SU-DHL-6 (cell line): ENCODE measurements at regions not wholly inside any gene's neighbourhood (a gene's known extent, or its start where the extent isn't known, plus 50 kb on each side); places are given as distances from the start of the nearest gene placed in this dataset.

Experiments
- H2AFZ ChIP-seq: fragments of 200-600 bp; sonication (generic); 2 replicates; pipeline ENCODE4 v1.6.1; 2014; ENCODE audit warnings: low read depth, mild to moderate bottlenecking, moderate library complexity, mixed read lengths, antibody characterized with exemption, low read length; ENCODE audit not compliant: severe bottlenecking
- H3F3A ChIP-seq: fragments of 200-600 bp; shearing (Covaris generic); 2 replicates; pipeline ENCODE4 v1.6.0; 2016; ENCODE audit warnings: antibody characterized with exemption, mild to moderate bottlenecking; ENCODE audit not compliant: insufficient read depth
- H3K27ac ChIP-seq: fragments of 200-600 bp; sonication (generic); 2 replicates; pipeline ENCODE4 v1.5.1; 2016; ENCODE audit warnings: low read depth, mild to moderate bottlenecking, low read length, moderate library complexity, mixed read lengths
- H3K27me3 ChIP-seq: fragments of 200-600 bp; sonication (generic), shearing (Covaris generic); 2 replicates; pipeline ENCODE4 v1.6.0; 2014; ENCODE audit warnings: mild to moderate bottlenecking, low read length
- H3K36me3 ChIP-seq: fragments of 200-600 bp; sonication (generic); 2 replicates; pipeline ENCODE4 v1.6.1; 2014; ENCODE audit warnings: mild to moderate bottlenecking, low read length, mixed read lengths
- H3K4me2 ChIP-seq: fragments of 300-600, 200-600 bp; shearing (Covaris generic), sonication (generic); 2 replicates; pipeline ENCODE4 v1.6.0; 2014; ENCODE audit warnings: low read length, low read depth, mild to moderate bottlenecking; ENCODE audit not compliant: poor library complexity, severe bottlenecking
- H3K4me3 ChIP-seq: fragments of 200-600 bp; sonication (generic); 2 replicates; pipeline ENCODE4 v1.5.1; 2014; ENCODE audit warnings: antibody characterized with exemption, low read length, mild to moderate bottlenecking, mixed read lengths; ENCODE audit not compliant: insufficient read depth, poor library complexity, severe bottlenecking
- H3K79me2 ChIP-seq: fragments of 200-600 bp; sonication (generic); 2 replicates; pipeline ENCODE4 v1.6.1; 2014; ENCODE audit warnings: mild to moderate bottlenecking, low read length, moderate library complexity; ENCODE audit not compliant: insufficient read depth
- H3K9ac ChIP-seq: fragments of 200-600 bp; sonication (generic); 2 replicates; pipeline ENCODE4 v1.7.0; 2014; ENCODE audit warnings: mild to moderate bottlenecking, low read length
- H3K9me2 ChIP-seq: fragments of 200-600 bp; sonication (generic); replicated peaks from 2 replicates; pipeline ENCODE4 v1.6.1; 2014; ENCODE audit warnings: low read length; ENCODE audit not compliant: insufficient read depth
- H3K9me3 ChIP-seq: fragments of 200-600 bp; sonication (generic); 2 replicates; pipeline ENCODE4 v1.6.1; 2014; ENCODE audit warnings: low read length, mixed read lengths; ENCODE audit not compliant: insufficient read depth
- H4K20me1 ChIP-seq: fragments of 200-600 bp; sonication (generic); 2 replicates; pipeline ENCODE4 v1.6.1; 2014; ENCODE audit warnings: low read depth, mild to moderate bottlenecking, antibody characterized with exemption, low read length, moderate library complexity, mixed read lengths
- CTCF ChIP-seq: fragments of 200-600 bp; sonication (generic); IDR thresholded peaks from one replicate; pipeline ENCODE4 v1.5.1; 2017; ENCODE audit warnings: antibody characterized with exemption, mild to moderate bottlenecking, low read length, moderate library complexity; ENCODE audit not compliant: insufficient read depth, poor library complexity, severe bottlenecking
- EZH2phosphoT487 ChIP-seq: fragments of 200-600 bp; sonication (generic), shearing (Covaris generic); conservative IDR thresholded peaks from 2 replicates; pipeline ENCODE4 v1.6.1; 2018; ENCODE audit warnings: mild to moderate bottlenecking, antibody characterized with exemption, low read length, moderate library complexity, mixed read lengths

- H3K4me2 ChIP-seq, result no peak overlapping the region
- H4K20me1 ChIP-seq, result no peaks in the 10 kb centered on the region
- H3K27me3 ChIP-seq, result no peaks in the 10 kb centered on the region
- TF ChIP-seq CTCF (no peak), EZH2phosphoT487 (no peak)
- H3K79me2 ChIP-seq, result no peaks in the 10 kb centered on the region
- no peaks in the 10 kb centered on the region for H3K9me2 ChIP-seq
- no peak overlapping the region for H3K9ac ChIP-seq
- H3K4me3 ChIP-seq, result no peak overlapping the region
- H3K36me3 ChIP-seq, result no peaks in the 10 kb centered on the region
- H3K9me3 ChIP-seq, result no peaks in the 10 kb centered on the region
- H3K27ac ChIP-seq, result no peak overlapping the region
- no peak overlapping the region for H2AFZ ChIP-seq
- H3F3A ChIP-seq, result no peaks in the 10 kb centered on the region
These were observed 822.5 kb downstream of the KCNJ18 start for GRCh38 chr17:22514767-22515320.

- no peak overlapping the region for H3K27ac ChIP-seq
- H3K4me2 ChIP-seq, result no peak overlapping the region
- H3K9me3 ChIP-seq, result no peaks in the 10 kb centered on the region
- H3K4me3 ChIP-seq, result no peak overlapping the region
- H3F3A ChIP-seq, result no peaks in the 10 kb centered on the region
- H3K36me3 ChIP-seq, result no peaks in the 10 kb centered on the region
- no peaks in the 10 kb centered on the region for H3K79me2 ChIP-seq
- H3K27me3 ChIP-seq, result no peaks in the 10 kb centered on the region
- H3K9ac ChIP-seq, result no peak overlapping the region
- no peak for TF ChIP-seq CTCF
- TF ChIP-seq EZH2phosphoT487, result no peak
- no peaks in the 10 kb centered on the region for H4K20me1 ChIP-seq
- no peaks in the 10 kb centered on the region for H3K9me2 ChIP-seq
- H2AFZ ChIP-seq, result no peak overlapping the region
These were observed 823.3 kb downstream of the KCNJ18 start for GRCh38 chr17:22515599-22515998.

- no peak for TF ChIP-seq EZH2phosphoT487
- no peak for TF ChIP-seq CTCF
- H3K4me2 ChIP-seq, result no peak overlapping the region
These were observed 824.7 kb downstream of the KCNJ18 start for GRCh38 chr17:22516861-22517636.

More at GRCh38 chr17:22516861-22517636, 824.7 kb downstream of the KCNJ18 start:
- no peaks in the 10 kb centered on the region for H3K79me2 ChIP-seq
- H3K36me3 ChIP-seq, result no peaks in the 10 kb centered on the region
- no peaks in the 10 kb centered on the region for H3K27me3 ChIP-seq
- H3K9me3 ChIP-seq, result no peaks in the 10 kb centered on the region
- H2AFZ ChIP-seq, result no peak overlapping the region
- H3K27ac ChIP-seq, result no peak overlapping the region
- no peaks in the 10 kb centered on the region for H3F3A ChIP-seq
- H3K9ac ChIP-seq, result no peak overlapping the region
- H4K20me1 ChIP-seq, result no peaks in the 10 kb centered on the region
- no peaks in the 10 kb centered on the region for H3K9me2 ChIP-seq
- H3K4me3 ChIP-seq, result no peak overlapping the region
